ENCODE measurements at regions not wholly inside any gene's neighbourhood (a gene's known extent, or its start where the extent isn't known, plus 50 kb on each side); places are given as distances from the start of the nearest gene placed in this dataset.

- Histone ChIP-seq H3K4me1 (ENCODE audit: insufficient read depth, low read length) (peaks cover 8% of the 10 kb centered on the region), H3K27ac (ENCODE audit: low read depth, low read length) (no peak overlapping the region), H3K27me3 (ENCODE audit: insufficient read depth, low read length) (no peaks in the 10 kb centered on the region), H3K79me2 (ENCODE audit: insufficient read depth, low read length) (no peaks in the 10 kb centered on the region), H3K4me3 (ENCODE audit: insufficient read depth, low read depth, low read length) (no peak overlapping the region), H3K9me3 (ENCODE audit: insufficient read depth, low read depth, low read length) (no peaks in the 10 kb centered on the region), H3K36me3 (ENCODE audit: insufficient read depth, low read length) (no peaks in the 10 kb centered on the region), H4K20me1 (ENCODE audit: insufficient read depth, low read length) (no peaks in the 10 kb centered on the region), H3K4me2 (ENCODE audit: low read length) (no peak overlapping the region), H2AFZ (ENCODE audit: low read depth, low read length) (no peak overlapping the region), H3K9ac (ENCODE audit: low read length) (no peak overlapping the region)
- H3K9me3 Mint-ChIP-seq (ENCODE audit: unreplicated experiment), result peaks cover 2% of the 10 kb centered on the region
- no peak for FAIRE-seq
- H3K4me3 Mint-ChIP-seq (ENCODE audit: unreplicated experiment), result no peak overlapping the region
- TF ChIP-seq EZH2 (IDR thresholded peaks at IDR 0.05; ENCODE audit: insufficient read depth, low read length), result no peak
- TF ChIP-seq, protein P1, sequence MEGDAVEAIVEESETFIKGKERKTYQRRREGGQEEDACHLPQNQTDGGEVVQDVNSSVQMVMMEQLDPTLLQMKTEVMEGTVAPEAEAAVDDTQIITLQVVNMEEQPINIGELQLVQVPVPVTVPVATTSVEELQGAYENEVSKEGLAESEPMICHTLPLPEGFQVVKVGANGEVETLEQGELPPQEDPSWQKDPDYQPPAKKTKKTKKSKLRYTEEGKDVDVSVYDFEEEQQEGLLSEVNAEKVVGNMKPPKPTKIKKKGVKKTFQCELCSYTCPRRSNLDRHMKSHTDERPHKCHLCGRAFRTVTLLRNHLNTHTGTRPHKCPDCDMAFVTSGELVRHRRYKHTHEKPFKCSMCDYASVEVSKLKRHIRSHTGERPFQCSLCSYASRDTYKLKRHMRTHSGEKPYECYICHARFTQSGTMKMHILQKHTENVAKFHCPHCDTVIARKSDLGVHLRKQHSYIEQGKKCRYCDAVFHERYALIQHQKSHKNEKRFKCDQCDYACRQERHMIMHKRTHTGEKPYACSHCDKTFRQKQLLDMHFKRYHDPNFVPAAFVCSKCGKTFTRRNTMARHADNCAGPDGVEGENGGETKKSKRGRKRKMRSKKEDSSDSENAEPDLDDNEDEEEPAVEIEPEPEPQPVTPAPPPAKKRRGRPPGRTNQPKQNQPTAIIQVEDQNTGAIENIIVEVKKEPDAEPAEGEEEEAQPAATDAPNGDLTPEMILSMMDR (IDR thresholded peaks at IDR 0.05; ENCODE audit: insufficient read depth, low read depth, low read length), result no peak
- peak overlapping the region; percentile 98 for H3K27ac Mint-ChIP-seq (ENCODE audit: unreplicated experiment)
- no peaks in the 10 kb centered on the region for H3K27me3 Mint-ChIP-seq (ENCODE audit: low read depth, unreplicated experiment)
- DNase-seq (ENCODE audit: low read depth), result no peak
- H3K36me3 Mint-ChIP-seq (ENCODE audit: low read depth, unreplicated experiment), result no peaks in the 10 kb centered on the region
- H3K4me1 Mint-ChIP-seq (ENCODE audit: low read depth, unreplicated experiment), result peaks cover 28% of the 10 kb centered on the region
These were observed 229.2 kb upstream of the HMGA2 start for GRCh38 chr12:65595016-65595560.

GRCh38 chr12:65596514-65597091 is 227.7 kb upstream of the HMGA2 start:
- H3K4me3 Mint-ChIP-seq (ENCODE audit: unreplicated experiment), result no peak overlapping the region
- H3K27me3 Mint-ChIP-seq (ENCODE audit: low read depth, unreplicated experiment), result no peaks in the 10 kb centered on the region
- Histone ChIP-seq H3K79me2 (ENCODE audit: insufficient read depth, low read length) (no peaks in the 10 kb centered on the region), H3K36me3 (ENCODE audit: insufficient read depth, low read length) (no peaks in the 10 kb centered on the region), H3K9me3 (ENCODE audit: insufficient read depth, low read depth, low read length) (no peaks in the 10 kb centered on the region), H3K9ac (ENCODE audit: low read length) (no peak overlapping the region), H3K4me3 (ENCODE audit: insufficient read depth, low read depth, low read length) (no peak overlapping the region), H3K4me2 (ENCODE audit: low read length) (no peak overlapping the region), H2AFZ (ENCODE audit: low read depth, low read length) (no peak overlapping the region), H4K20me1 (ENCODE audit: insufficient read depth, low read length) (no peaks in the 10 kb centered on the region), H3K27me3 (ENCODE audit: insufficient read depth, low read length) (no peaks in the 10 kb centered on the region), H3K27ac (ENCODE audit: low read depth, low read length) (no peak overlapping the region), H3K4me1 (ENCODE audit: insufficient read depth, low read length) (peaks cover 8% of the 10 kb centered on the region)
- TF ChIP-seq EZH2 (IDR thresholded peaks at IDR 0.05; ENCODE audit: insufficient read depth, low read length), result no peak
- TF ChIP-seq, protein P1 (IDR thresholded peaks at IDR 0.05; ENCODE audit: insufficient read depth, low read depth, low read length), result no peak
- no peaks in the 10 kb centered on the region for H3K36me3 Mint-ChIP-seq (ENCODE audit: low read depth, unreplicated experiment)
- FAIRE-seq, result peak; percentile 73
- no peak for DNase-seq (ENCODE audit: low read depth)
- no peak overlapping the region for H3K27ac Mint-ChIP-seq (ENCODE audit: unreplicated experiment)
- peaks cover 5% of the 10 kb centered on the region for H3K9me3 Mint-ChIP-seq (ENCODE audit: unreplicated experiment)
- peaks cover 35% of the 10 kb centered on the region for H3K4me1 Mint-ChIP-seq (ENCODE audit: low read depth, unreplicated experiment)

GRCh38 chr12:65597527-65597926 is 226.8 kb upstream of the HMGA2 start:
- H3K4me3 ChIP-seq (ENCODE audit: insufficient read depth, low read depth, low read length), result no peak overlapping the region
- no peaks in the 10 kb centered on the region for H3K9me3 ChIP-seq (ENCODE audit: insufficient read depth, low read depth, low read length)
- DNase-seq (ENCODE audit: low read depth) (peak; percentile 39), FAIRE-seq (peak; percentile 78)
- Mint-ChIP-seq H3K4me3 (ENCODE audit: unreplicated experiment) (no peak overlapping the region), H3K4me1 (ENCODE audit: low read depth, unreplicated experiment) (peaks cover 42% of the 10 kb centered on the region), H3K36me3 (ENCODE audit: low read depth, unreplicated experiment) (no peaks in the 10 kb centered on the region), H3K27me3 (ENCODE audit: low read depth, unreplicated experiment) (no peaks in the 10 kb centered on the region), H3K27ac (ENCODE audit: unreplicated experiment) (peak overlapping the region; percentile 50), H3K9me3 (ENCODE audit: unreplicated experiment) (peaks cover 5% of the 10 kb centered on the region)
- TF ChIP-seq, protein P1 (IDR thresholded peaks at IDR 0.05; ENCODE audit: insufficient read depth, low read depth, low read length), result no peak
- TF ChIP-seq EZH2 (IDR thresholded peaks at IDR 0.05; ENCODE audit: insufficient read depth, low read length), result no peak
- no peaks in the 10 kb centered on the region for H3K79me2 ChIP-seq (ENCODE audit: insufficient read depth, low read length)
- H3K9ac ChIP-seq (ENCODE audit: low read length), result no peak overlapping the region
- H3K4me2 ChIP-seq (ENCODE audit: low read length), result no peak overlapping the region
- no peaks in the 10 kb centered on the region for H3K27me3 ChIP-seq (ENCODE audit: insufficient read depth, low read length)
- no peak overlapping the region for H2AFZ ChIP-seq (ENCODE audit: low read depth, low read length)
- no peak overlapping the region for H3K27ac ChIP-seq (ENCODE audit: low read depth, low read length)
- no peaks in the 10 kb centered on the region for H3K36me3 ChIP-seq (ENCODE audit: insufficient read depth, low read length)
- no peaks in the 10 kb centered on the region for H4K20me1 ChIP-seq (ENCODE audit: insufficient read depth, low read length)
- peaks cover 13% of the 10 kb centered on the region for H3K4me1 ChIP-seq (ENCODE audit: insufficient read depth, low read length)

Measured in astrocyte (in vitro differentiated cells and primary cell).